HCT116 (cell line): ENCODE measurements at regions not wholly inside any gene's neighbourhood (a gene's known extent, or its start where the extent isn't known, plus 50 kb on each side); places are given as distances from the start of the nearest gene placed in this dataset.

Experiments used
- EZH2 ChIP-seq: fragments of 200-600 bp; sonication (generic); IDR thresholded peaks from 2 replicates; pipeline ENCODE4 v1.6.1; 2017; ENCODE audit warnings: antibody characterized with exemption, mixed run types
- POLR2A ChIP-seq: IDR thresholded peaks from 2 replicates; pipeline ENCODE4 v1.7.0; 2011; ENCODE audit warnings: borderline replicate concordance; ENCODE audit not compliant: insufficient read depth, insufficient read length; ENCODE audit errors: extremely low read depth
- TCF7L2 ChIP-seq: IDR thresholded peaks from 2 replicates; pipeline ENCODE4 v1.7.0; 2011; ENCODE audit warnings: borderline replicate concordance, inconsistent platforms; ENCODE audit not compliant: insufficient read depth, insufficient read length; ENCODE audit errors: extremely low read depth
- ZNF274 ChIP-seq: fragments of 200-500 bp; sonication (Bioruptor generic); IDR thresholded peaks from 2 replicates; pipeline ENCODE4 v1.6.1; 2014; ENCODE audit warnings: mild to moderate bottlenecking, low read depth, low read length, inconsistent platforms
- TF ChIP-seq, protein P1 (sequence below), 3 experiments: fragments of 200-600 bp in 1 of 3; sonication (generic) in 1 of 3; IDR thresholded peaks in 2 of 3; conservative IDR thresholded peaks in 1 of 3; 2 replicates each; pipeline ENCODE4 v1.5.1; 2012 to 2017; ENCODE audit warnings: low read depth in 2 of 3, low read length in 2 of 3, antibody characterized with exemption in 1 of 3, borderline replicate concordance in 1 of 3, control low read depth in 1 of 3, mild to moderate bottlenecking in 1 of 3, mixed read lengths in 1 of 3, mixed run types in 1 of 3, moderate library complexity in 1 of 3; ENCODE audit not compliant: insufficient read depth in 1 of 3

DNA sequence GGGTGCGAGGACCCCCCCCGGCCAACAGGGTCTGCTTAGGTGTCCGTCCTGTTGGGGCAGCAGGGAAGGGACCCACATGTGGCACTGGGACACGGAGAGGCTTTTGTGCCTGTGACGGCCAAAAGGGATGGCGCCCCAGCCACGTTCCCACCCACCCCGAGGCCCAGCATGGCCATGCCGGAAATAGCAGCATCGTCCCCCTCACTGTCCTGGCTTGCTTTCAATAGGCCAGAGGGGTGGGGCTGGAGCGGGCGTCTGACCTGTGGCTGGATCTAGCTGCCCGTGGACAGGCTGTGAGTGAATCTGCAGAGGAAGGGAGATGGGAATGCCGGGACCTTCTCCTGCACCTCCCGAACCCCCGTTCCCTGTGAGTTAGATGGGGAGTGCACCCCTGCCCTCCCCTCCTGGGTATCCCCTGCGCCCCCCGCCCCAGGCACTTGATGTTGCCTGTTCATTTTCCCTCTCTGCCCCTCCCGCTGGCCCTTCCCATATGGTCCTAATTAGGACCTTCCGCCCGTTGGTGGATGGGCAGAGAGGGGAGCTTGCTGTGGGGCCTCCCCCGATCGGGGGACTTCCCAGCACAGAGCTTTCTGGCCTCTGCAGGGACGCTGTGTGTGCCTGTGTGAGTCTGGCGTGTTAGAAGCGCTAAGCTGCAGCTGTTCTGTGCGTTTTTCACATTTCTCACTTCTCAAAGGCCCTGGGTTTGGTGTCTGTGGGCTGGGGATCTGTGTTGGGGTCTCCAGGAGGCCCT, 292.8 kb downstream of the SEC14L1 start:
- TF ChIP-seq TCF7L2 (no peak), POLR2A (no peak), ZNF274 (no peak), EZH2 (no peak)
- TF ChIP-seq, protein P1, sequence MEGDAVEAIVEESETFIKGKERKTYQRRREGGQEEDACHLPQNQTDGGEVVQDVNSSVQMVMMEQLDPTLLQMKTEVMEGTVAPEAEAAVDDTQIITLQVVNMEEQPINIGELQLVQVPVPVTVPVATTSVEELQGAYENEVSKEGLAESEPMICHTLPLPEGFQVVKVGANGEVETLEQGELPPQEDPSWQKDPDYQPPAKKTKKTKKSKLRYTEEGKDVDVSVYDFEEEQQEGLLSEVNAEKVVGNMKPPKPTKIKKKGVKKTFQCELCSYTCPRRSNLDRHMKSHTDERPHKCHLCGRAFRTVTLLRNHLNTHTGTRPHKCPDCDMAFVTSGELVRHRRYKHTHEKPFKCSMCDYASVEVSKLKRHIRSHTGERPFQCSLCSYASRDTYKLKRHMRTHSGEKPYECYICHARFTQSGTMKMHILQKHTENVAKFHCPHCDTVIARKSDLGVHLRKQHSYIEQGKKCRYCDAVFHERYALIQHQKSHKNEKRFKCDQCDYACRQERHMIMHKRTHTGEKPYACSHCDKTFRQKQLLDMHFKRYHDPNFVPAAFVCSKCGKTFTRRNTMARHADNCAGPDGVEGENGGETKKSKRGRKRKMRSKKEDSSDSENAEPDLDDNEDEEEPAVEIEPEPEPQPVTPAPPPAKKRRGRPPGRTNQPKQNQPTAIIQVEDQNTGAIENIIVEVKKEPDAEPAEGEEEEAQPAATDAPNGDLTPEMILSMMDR (IDR thresholded peaks at IDR 0.05 in 2 of 3, conservative IDR thresholded peaks at IDR 0.05 in 1 of 3; ENCODE audit: borderline replicate concordance in 1 of 3, insufficient read depth in 1 of 3, low read depth in 2 of 3, low read length in 2 of 3), result no peak
